Mesodermal cell (in vitro differentiated cells): ENCODE measurements at regions not wholly inside any gene's neighbourhood (a gene's known extent, or its start where the extent isn't known, plus 50 kb on each side); places are given as distances from the start of the nearest gene placed in this dataset.

Experiments
- H3K27ac ChIP-seq: 2 replicates; pipeline ENCODE4 v1.7.0; 2013; ENCODE audit warnings: mild to moderate bottlenecking, low read depth, low read length, moderate library complexity; ENCODE audit not compliant: severe bottlenecking
- H3K36me3 ChIP-seq: 2 replicates; pipeline ENCODE4 v1.7.1; 2013; ENCODE audit warnings: mild to moderate bottlenecking, low read length, moderate library complexity; ENCODE audit not compliant: control insufficient read depth, insufficient read depth
- H3K4me1 ChIP-seq: one replicate; pipeline ENCODE4 v1.7.1; 2013; ENCODE audit warnings: mild to moderate bottlenecking, low read length; ENCODE audit not compliant: insufficient read depth, control insufficient read depth, poor library complexity, severe bottlenecking
- H3K4me3 ChIP-seq: 2 replicates; pipeline ENCODE4 v1.7.0; 2013; ENCODE audit warnings: low read length, control low read depth, mild to moderate bottlenecking; ENCODE audit not compliant: insufficient read depth, poor library complexity, severe bottlenecking; ENCODE audit errors: extremely low read depth
- H3K9me3 ChIP-seq: 2 replicates; pipeline ENCODE4 v1.7.1; 2013; ENCODE audit warnings: mild to moderate bottlenecking, low read length, moderate library complexity; ENCODE audit not compliant: control insufficient read depth
- WGBS, 2 experiments: methylation state at CpG; one replicate each; pipeline ENCODE4 v1.1.5; 2013; ENCODE audit warnings: missing lambda C conversion rate in 2 of 2; ENCODE audit not compliant: insufficient coverage in 2 of 2; 5-methylcytosine and 5-hydroxymethylcytosine counted together

DNA sequence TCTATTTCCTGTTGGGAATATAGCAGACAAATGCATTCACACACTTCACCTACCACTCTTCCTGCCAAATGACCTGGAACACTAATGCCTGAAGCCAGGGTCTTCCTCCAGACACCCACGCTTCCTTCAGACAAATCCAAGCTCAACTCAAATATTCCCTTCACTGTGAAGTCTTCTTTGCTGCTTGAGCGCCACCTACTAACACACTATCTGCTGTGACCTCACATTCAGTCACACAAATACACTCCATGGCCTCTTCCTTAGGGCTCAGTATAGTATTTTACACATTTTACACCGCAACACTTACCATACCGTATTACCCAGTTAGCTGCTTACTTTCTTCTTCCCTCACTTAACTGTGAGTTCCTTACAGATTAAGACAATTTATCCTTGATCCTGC lies 149.4 kb downstream of the SHOX2 start:
- Histone ChIP-seq H3K4me1 (no peaks in the 10 kb centered on the region), H3K27ac (no peak overlapping the region), H3K36me3 (no peaks in the 10 kb centered on the region), H3K4me3 (no peak overlapping the region), H3K9me3 (no peaks in the 10 kb centered on the region)
- 85 to 91% methylated on average over 4 of the region's 4 CpGs for WGBS, 2 experiments

DNA sequence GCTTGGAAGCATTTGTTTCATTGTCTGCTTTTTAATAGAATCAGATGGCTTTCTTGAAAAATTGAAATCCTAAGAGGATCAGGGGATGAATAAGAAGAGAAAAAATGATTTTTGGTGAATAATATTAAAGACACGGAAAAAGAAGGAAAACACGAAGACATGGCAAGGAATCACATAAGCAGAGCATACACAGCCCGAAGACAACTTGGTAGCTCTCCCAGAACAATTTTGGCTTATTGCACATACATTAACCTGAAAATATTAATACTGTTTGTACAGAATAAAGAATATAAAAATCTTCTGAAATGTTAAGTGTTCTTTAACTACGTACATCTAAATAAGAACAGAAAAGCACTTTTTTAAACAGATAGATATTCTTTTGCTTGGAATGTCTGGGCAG lies 150.0 kb downstream of the SHOX2 start:
- WGBS, 2 experiments = 92 to 100% methylated on average over 1 to 2 of the region's 4 CpGs
- Histone ChIP-seq H3K36me3 (no peaks in the 10 kb centered on the region), H3K27ac (no peak overlapping the region), H3K4me3 (no peak overlapping the region), H3K9me3 (no peaks in the 10 kb centered on the region), H3K4me1 (no peaks in the 10 kb centered on the region)

DNA sequence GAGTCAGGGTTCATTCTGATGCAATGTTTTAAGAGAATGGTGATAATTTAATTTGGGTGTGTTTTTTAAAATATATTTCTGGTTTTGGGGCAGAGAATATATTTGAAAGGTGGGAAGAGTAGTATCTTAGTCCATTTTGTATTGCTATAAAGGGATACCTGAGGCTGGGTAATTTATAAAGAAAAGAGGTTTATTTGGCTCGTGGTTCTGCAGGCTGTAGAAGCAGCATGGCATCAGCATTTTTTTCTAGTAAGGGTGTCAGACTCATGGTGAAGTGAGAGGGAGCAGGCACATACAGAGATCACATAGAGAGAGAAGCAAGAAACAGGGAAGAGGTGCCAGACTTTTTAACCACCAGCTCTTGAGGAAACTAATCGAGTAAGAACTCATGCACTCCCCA lies 152.7 kb downstream of the SHOX2 start:
- 79 to 88% methylated on average over 2 of the region's 2 CpGs for WGBS, 2 experiments
- no peaks in the 10 kb centered on the region for H3K4me1 ChIP-seq
- H3K9me3 ChIP-seq = no peaks in the 10 kb centered on the region
- no peaks in the 10 kb centered on the region for H3K36me3 ChIP-seq
- H3K27ac ChIP-seq = no peak overlapping the region
- no peak overlapping the region for H3K4me3 ChIP-seq

DNA sequence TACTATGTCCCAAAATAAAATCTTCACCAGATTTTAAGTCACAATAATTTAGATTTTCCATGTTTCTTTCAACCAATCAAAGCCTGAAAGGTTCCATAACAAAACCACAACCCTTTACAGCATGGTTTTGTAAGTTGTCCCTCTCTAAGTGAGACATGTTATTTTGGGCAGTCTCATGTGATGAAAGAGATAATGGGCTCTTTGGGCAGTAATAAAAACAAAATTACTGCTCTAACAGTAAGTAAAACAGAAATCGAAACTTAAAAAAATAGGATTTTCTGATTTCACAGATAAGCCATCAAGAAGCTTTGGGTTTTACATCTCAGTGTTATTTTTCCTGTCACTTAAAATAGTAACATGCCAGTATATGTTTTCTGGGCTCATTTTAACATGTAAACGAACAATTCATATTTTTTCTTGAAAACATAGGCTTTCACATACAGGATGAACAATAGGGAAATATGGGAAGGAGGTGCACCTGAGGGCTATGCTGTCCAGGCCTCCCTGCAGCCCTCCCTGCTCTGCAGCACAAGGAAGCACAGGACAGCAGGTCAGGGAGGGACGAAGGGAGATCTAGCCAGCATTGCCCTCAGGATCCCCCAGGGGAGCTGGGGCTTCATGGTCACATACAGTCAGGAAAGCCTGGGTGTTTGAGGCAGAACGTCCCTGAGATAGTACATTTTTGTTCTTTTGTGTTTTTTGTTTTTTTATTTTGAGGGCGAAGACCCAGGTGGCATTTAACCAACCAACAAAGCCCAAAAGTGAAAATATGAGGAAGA lies 157.4 kb downstream of the SHOX2 start:
- Histone ChIP-seq H3K36me3 (no peaks in the 10 kb centered on the region), H3K4me3 (no peak overlapping the region), H3K27ac (no peak overlapping the region), H3K4me1 (no peaks in the 10 kb centered on the region), H3K9me3 (no peaks in the 10 kb centered on the region)
- 50 to 91% methylated on average over 1 of the region's 5 CpGs for WGBS, 2 experiments

DNA sequence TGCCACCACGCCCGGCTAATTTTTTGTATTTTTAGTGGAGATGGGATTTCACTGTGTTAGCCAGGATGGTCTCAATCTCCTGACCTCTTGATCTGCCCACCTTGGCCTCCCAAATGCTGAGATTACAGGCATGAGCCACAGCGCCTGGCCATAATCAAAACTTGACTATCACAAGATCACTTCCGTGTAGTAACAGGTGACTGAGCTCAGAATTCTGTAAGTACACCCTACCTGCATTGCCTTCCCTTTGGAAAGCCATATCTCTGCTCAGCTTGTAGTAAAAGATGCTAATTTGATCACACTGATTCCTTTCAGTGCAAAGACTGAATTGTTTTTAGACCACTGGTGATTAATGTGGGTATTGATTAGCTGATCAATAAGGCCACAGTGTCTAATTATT lies 167.1 kb downstream of the SHOX2 start:
- Histone ChIP-seq H3K9me3 (no peaks in the 10 kb centered on the region), H3K4me1 (no peaks in the 10 kb centered on the region), H3K27ac (no peak overlapping the region), H3K4me3 (no peak overlapping the region), H3K36me3 (no peaks in the 10 kb centered on the region)
- WGBS, 2 experiments = 86 to 89% methylated on average over 3 to 4 of the region's 4 CpGs

DNA sequence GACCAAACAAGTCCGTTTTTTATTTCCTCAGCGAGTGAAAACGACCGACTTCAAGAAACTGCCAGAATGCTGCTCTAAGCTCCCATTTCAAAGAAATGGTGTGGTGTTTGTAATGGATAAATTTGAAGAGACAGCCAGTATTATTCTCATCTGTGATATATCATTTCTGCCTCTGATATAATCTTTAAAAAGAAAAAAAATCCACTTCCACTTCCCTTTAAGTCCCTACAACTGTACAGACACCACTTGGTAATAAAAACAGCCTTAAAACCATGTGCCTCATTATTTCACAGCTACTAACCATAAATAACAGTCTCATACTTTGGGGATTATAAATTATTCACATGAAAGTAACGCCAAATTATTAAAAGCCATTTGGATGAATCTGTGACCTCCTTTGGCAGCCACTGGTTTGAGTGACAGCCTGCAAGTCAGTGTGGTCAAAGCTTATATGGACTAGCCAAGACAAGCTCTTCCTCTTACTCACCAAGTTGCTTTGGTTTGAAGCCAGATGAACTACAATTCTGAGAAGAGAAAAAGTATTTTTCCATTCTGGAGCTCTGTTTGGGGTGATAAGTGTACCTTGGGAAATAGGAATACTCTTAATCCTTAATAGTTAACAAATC lies 168.0 kb downstream of the SHOX2 start:
- no peak overlapping the region for H3K4me3 ChIP-seq
- WGBS, 2 experiments = 92 to 100% methylated on average over 2 to 4 of the region's 5 CpGs

DNA sequence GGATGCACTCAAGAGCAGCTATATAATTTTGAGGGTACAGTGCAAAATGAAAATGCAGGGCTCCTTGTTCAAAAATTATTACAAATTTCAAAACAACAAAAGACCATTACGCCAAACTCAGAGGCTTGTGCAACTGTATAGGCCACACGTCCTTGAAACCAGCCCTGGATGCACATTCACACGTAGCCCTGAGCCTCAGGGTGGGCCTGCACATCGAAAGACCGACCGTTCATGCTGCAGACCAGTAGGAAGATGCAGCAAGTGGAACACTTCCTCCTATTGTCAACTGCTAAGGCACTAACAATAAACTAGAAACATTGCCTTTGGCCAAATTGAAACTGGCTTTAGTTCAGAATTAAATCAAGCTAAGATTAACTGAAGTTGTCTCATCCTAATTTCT lies 174.7 kb downstream of the SHOX2 start:
- no peak overlapping the region for H3K27ac ChIP-seq
- H3K36me3 ChIP-seq = no peaks in the 10 kb centered on the region
- H3K4me3 ChIP-seq = no peak overlapping the region
- WGBS, 2 experiments = 92 to 95% methylated on average over 6 of the region's 6 CpGs
- no peaks in the 10 kb centered on the region for H3K9me3 ChIP-seq
- H3K4me1 ChIP-seq = no peaks in the 10 kb centered on the region

More for the DNA sequence above, 168.0 kb downstream of the SHOX2 start:
- Histone ChIP-seq H3K4me1 (no peaks in the 10 kb centered on the region), H3K36me3 (no peaks in the 10 kb centered on the region), H3K27ac (no peak overlapping the region), H3K9me3 (no peaks in the 10 kb centered on the region)

DNA sequence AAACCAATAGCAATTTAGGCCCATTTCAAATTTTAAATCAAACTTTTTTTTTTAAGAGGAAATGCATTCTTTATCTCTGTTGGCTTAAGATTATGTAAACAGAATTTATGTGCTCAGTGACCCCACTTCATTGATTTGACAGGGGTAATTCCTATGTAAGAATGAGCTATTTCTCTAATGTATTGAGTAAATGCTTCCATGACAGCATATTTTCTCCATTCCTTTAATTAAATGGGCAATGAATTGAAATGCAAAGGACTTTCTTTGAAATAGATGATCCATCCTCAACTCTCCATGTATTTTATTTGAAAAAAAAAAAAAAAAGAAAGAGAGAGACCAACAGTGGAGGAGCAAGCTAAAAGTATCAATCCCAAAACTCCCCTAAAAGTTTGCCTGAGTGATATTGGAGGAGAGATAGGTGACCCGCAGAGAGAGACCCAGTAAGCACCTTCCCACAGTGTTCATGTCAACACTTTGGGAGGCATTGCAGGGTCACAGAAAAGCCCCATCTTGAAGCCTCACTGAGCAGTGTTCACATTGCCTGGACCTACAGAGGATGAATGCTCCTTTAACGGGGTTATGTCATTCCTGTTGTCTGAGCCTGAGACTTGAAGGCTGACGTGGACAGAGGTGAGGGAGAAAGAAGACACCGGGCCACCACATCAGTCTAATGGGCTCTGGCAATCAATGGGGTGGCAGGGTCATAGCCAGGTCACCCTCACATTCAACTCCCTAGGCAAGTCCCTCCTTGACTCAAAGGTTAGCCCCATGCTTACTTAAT lies 176.0 kb downstream of the SHOX2 start:
- Histone ChIP-seq H3K27ac (no peak overlapping the region), H3K4me3 (no peak overlapping the region), H3K9me3 (no peaks in the 10 kb centered on the region), H3K36me3 (no peaks in the 10 kb centered on the region), H3K4me1 (no peaks in the 10 kb centered on the region)
- WGBS, 2 experiments = 77 to 100% methylated on average over 2 of the region's 4 CpGs

DNA sequence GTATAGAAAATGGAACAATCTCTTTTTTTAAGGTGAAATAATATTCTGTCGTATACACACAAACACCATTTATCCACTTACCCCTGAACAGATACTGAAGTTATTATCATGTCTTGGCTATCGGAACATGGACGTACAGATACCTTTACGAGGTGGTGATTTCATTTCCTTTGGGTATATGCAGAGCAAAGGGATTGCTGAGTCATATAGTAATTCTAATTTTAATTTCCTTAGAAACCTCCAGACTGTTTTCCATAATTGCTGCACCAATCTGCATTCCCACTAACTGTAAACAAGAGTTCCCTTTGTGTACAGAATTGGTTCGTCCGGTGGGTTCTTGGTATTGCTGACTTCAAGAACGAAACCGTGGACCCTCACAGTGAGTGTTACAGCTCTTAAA lies 179.4 kb downstream of the SHOX2 start:
- Histone ChIP-seq H3K9me3 (no peaks in the 10 kb centered on the region), H3K27ac (no peak overlapping the region), H3K4me1 (no peaks in the 10 kb centered on the region), H3K36me3 (no peaks in the 10 kb centered on the region), H3K4me3 (no peak overlapping the region)
- WGBS, 2 experiments = 87 to 100% methylated on average over 4 of the region's 8 CpGs

DNA sequence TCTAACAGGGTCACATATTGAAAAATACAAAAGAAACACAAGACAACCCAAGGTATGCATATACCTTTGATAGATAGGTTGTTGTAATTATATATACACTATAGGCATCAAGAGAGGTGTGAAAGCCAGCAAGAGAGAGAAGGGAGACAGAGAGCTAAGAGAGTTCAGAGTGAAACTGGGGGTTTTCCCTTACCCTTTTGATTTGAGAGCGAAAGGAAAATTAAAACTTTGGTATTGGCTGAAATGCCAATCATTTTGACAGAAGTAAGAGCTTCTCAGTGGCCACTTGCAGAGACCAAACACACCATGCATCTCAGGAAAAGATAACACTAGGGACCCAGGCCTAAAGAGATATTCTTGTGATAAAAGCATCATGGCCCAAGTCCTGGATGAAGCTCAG lies 183.6 kb downstream of the SHOX2 start:
- H3K9me3 ChIP-seq = no peaks in the 10 kb centered on the region
- 100% methylated on average over 1 of the region's 1 CpG; no CpG with 5 or more reads in 1 of the 2 experiments for WGBS, 2 experiments

More for the DNA sequence above, 183.6 kb downstream of the SHOX2 start:
- H3K36me3 ChIP-seq = no peaks in the 10 kb centered on the region
- H3K4me3 ChIP-seq = no peak overlapping the region
- H3K4me1 ChIP-seq = no peaks in the 10 kb centered on the region
- no peak overlapping the region for H3K27ac ChIP-seq
